Stimulated activated CD4-positive, alpha-beta T cell treated with anti-CD3 and anti-CD28 coated beads, Interleukin-1b, Interleukin-23, amount 100 ng/mL, for 24 hours (primary cell): ENCODE measurements at regions not wholly inside any gene's neighbourhood (a gene's known extent, or its start where the extent isn't known, plus 50 kb on each side); places are given as distances from the start of the nearest gene placed in this dataset.

Experiments
- DNase-seq, 4 experiments: peaks; one replicate each; pipeline ENCODE4 v3.0.0-alpha.2; 2020; ENCODE audit warnings: low read depth in 4 of 4, low spot score in 1 of 4

DNA sequence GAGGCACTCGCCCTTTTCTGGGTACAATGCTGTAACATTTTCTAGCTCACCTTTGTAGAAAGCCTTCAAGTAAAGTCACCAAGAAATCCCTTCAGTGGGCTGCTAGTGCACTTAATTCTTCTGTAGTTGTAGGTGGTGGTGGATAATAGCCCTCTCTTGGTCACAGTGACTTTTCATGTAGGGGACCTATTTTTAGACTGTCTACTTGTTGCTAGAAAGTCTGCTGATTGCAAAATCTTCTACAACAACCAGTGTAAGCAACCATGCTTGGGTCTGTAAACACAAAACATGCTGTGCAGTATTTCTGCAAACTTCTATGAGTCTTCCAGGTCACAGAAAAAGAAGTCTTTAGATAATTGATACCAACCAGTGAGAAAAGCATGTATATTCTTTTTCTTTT is 55.6 kb downstream of the PBDC1 start:
- DNase-seq: no peak

GRCh38 chrX:76248901-76249300 is 76.0 kb downstream of the PBDC1 start:
- DNase-seq: no peak

- DNase-seq: no peak
Observed at GRCh38 chrX:76253432-76253831, 80.6 kb downstream of the PBDC1 start.

DNA sequence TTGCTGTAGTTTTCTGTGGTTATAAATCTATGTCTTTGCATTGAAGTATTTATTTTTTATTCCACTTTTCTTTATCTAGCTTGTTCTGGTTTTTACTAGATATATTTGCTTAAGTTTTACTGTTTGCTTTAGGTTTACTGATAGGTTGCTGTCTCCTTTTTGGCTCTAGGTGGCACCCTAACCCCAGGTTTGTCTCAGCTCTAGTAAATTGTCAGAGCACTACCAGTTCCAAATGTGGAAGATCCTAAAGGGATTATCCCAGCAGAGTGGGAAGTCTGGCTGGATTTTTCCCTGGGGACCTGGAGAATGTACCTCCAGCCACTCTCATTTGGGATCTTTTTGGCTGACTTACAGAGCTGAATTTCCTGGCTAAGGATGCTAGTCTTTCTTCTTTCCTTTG is 106.1 kb downstream of the PBDC1 start:
- DNase-seq: peak in 3 of 4 experiments; percentile 6 to 10 (median 6)
